ENCODE measurements at regions not wholly inside any gene's neighbourhood (a gene's known extent, or its start where the extent isn't known, plus 50 kb on each side); places are given as distances from the start of the nearest gene placed in this dataset.
A peak's percentile ranks its signal among the peaks of the same experiment; 100 is the strongest.
"Not testable (repeated sequence)": the region's sequence is repeated elsewhere in the genome, so short reads cannot be mapped to it uniquely, and the experiment has no call there.

DNA sequence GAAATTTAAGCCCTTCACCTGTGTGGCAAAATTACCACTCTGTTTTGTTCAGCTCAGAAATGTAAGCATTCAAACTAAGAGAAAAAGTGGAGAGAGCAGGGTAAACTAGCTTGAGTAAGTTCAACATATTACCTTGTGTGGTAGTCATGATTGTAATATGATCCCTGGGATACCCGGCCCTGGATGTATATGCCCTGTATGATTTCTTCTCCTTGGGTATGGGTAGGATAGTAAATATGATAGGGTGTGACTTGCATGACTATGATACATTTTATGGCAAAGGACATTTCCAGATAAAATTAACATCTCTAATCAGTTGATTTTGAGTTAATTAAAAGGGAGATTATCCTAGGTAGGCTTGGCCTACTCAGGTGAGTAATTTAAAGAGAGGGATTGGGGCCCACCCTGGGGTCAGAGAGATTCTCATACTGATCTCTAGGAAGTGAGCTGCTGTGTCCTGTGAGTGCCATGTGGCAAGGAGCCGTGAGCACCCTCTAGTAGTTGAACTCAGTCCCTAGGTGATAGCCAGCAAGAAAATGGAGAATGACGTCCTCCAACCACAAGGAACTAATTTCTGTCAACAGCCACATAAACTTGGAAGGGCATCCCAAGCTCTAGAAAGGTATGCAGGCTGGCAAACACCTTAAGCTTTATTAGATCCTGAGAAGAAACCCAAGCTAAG lies 62.2 kb upstream of the ANXA1 start:
- H3K27me3 ChIP-seq, result no peaks in the 10 kb centered on the region
- intact Hi-C loops (cut with DNase I; ENCODE audit: low total_unique reads), result no loop called here
- TF ChIP-seq, protein P1, sequence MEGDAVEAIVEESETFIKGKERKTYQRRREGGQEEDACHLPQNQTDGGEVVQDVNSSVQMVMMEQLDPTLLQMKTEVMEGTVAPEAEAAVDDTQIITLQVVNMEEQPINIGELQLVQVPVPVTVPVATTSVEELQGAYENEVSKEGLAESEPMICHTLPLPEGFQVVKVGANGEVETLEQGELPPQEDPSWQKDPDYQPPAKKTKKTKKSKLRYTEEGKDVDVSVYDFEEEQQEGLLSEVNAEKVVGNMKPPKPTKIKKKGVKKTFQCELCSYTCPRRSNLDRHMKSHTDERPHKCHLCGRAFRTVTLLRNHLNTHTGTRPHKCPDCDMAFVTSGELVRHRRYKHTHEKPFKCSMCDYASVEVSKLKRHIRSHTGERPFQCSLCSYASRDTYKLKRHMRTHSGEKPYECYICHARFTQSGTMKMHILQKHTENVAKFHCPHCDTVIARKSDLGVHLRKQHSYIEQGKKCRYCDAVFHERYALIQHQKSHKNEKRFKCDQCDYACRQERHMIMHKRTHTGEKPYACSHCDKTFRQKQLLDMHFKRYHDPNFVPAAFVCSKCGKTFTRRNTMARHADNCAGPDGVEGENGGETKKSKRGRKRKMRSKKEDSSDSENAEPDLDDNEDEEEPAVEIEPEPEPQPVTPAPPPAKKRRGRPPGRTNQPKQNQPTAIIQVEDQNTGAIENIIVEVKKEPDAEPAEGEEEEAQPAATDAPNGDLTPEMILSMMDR (IDR thresholded peaks at IDR 0.05), result no peak
- TF ChIP-seq POLR2A (IDR thresholded peaks at IDR 0.05), result no peak

DNA sequence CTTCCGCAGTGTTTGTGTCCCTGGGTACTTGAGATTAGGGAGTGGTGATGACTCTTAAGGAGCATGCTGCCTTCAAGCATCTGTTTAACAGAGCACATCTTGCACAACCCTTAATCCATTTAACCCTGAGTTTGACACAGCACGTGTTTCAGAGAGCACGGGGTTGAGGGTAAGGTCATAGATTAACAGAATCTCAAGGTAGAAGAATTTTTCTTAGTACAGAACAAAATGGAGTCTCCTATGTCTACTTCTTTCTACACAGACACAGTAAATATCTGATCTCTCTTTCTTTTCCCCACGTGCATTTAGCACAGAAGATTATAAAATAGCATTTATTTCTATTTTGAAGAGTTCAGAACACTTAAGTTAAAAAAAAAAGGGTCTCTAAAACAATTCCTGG lies 63.8 kb upstream of the ANXA1 start:
- H3K9me3 ChIP-seq, result not testable (repeated sequence)

More for the DNA sequence above, 62.2 kb upstream of the ANXA1 start:
- Histone ChIP-seq H3K27ac (no peak overlapping the region), H3K4me3 (no peak overlapping the region), H3K9me3 (peaks cover 0 to 2% of the 10 kb centered on the region in 2 donors), H3K4me1 (no peaks in the 10 kb centered on the region), H3K36me3 (no peaks in the 10 kb centered on the region)
- no peak for DNase-seq

DNA sequence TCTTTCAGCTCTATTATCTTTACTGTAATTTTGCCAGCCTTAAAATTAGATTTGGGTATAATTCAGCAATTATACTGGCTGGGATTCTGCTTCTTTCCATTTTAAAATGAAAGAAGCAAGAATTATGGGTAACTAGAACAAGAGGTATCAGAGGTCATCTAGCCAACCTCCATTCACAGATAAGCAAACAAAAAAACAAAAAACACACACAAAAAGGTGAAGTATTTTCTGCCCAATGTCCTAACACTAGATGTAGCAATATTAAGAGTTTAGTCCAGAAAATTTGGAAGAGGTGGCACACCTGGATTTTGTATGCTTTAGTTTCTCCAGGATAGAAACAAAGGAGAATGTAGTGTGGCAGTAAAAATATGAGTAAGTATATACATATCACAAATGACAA lies 68.1 kb upstream of the ANXA1 start:
- Histone ChIP-seq H3K36me3 (no peaks in the 10 kb centered on the region), H3K27ac (no peak overlapping the region), H3K9me3 (peaks cover 0 to 2% of the 10 kb centered on the region in 2 donors), H3K4me1 (no peaks in the 10 kb centered on the region), H3K27me3 (no peaks in the 10 kb centered on the region), H3K4me3 (no peak overlapping the region)
- TF ChIP-seq POLR2A (IDR thresholded peaks at IDR 0.05), result no peak
- TF ChIP-seq, protein P1 (IDR thresholded peaks at IDR 0.05), result no peak
- DNase-seq, result no peak
- intact Hi-C loops (cut with DNase I; ENCODE audit: low total_unique reads), result no loop called here

More for the DNA sequence above, 63.8 kb upstream of the ANXA1 start:
- H3K4me3 ChIP-seq; intact Hi-C loops (cut with DNase I; ENCODE audit: low total_unique reads); H3K4me1 ChIP-seq; H3K27me3 ChIP-seq; H3K27ac ChIP-seq; DNase-seq; H3K36me3 ChIP-seq: not testable (repeated sequence)

DNA sequence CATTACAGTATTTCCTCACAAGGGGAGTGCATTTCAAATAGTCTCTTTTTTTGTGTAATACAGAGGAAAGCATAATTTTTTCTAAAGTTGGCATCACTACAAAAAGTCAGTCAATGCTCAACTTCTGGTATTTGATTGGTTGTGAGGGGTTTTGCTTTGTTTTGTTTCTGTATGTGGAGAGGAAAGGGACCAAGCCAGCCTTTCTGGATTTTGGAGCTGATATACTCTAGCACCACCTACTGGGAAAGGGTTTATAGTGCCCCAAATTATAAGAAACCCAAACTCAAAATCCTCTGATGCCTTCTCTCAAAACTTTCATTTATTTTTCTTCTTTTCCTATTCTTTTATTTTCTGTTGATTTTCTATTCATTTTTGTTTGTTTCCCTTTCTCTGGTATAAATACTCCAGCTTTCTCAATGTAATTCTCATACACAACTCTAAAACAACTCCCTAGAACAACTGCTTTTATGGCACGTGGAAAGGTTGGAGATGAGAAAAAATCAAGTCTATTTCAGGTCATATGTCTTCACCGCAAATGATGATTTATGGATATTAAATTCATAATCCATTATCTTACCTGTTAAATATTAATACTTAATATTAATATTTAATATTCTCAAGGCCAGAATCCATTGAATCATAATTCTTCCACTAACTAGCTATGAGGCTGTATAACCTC lies 69.5 kb upstream of the ANXA1 start:
- no peaks in the 10 kb centered on the region for H3K27me3 ChIP-seq
- no peak for DNase-seq
- no peaks in the 10 kb centered on the region for H3K4me1 ChIP-seq
- intact Hi-C loops (cut with DNase I; ENCODE audit: low total_unique reads), result no loop called here
- TF ChIP-seq, protein P1 (IDR thresholded peaks at IDR 0.05), result peak; percentile 69 to 83 (median 78)
- TF ChIP-seq POLR2A (IDR thresholded peaks at IDR 0.05), result no peak
- H3K36me3 ChIP-seq, result no peaks in the 10 kb centered on the region
- H3K27ac ChIP-seq, result no peak overlapping the region
- H3K9me3 ChIP-seq, result peaks cover 0 to 2% of the 10 kb centered on the region in 2 donors
- H3K4me3 ChIP-seq, result no peak overlapping the region

DNA sequence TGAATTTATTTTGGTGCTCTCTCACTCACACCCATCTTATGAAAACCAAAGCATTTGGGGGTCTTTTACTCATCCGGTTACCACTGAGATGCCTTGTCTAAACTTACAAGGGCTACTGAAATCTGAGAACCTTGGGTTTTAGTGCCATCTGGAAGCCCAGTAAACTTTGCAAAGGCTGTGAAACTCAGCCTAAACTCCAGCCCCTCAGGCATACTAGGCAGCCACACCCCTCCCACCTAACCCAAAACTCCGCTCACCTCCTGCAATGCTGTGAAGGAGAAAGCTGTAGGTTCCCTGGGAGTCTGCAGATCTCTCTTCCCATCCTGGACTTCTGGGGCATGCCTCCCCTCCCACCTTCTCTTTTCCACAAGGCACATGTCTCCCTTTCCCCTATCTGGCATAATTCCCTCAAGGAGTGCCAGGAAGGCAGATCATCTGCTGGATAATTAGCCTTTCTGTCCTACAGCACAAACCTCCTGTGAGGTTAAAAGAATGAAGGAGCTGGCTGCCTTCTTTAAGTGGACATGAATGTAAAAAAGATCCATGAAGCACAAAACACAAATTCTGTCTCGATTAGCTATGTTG lies 71.5 kb upstream of the ANXA1 start:
- H3K4me3 ChIP-seq, result no peak overlapping the region
- intact Hi-C loops (cut with DNase I; ENCODE audit: low total_unique reads), result no loop called here
- TF ChIP-seq POLR2A (IDR thresholded peaks at IDR 0.05), result no peak
- TF ChIP-seq, protein P1 (IDR thresholded peaks at IDR 0.05), result no peak
- no peak for DNase-seq
- peaks cover 0 to 2% of the 10 kb centered on the region in 2 donors for H3K36me3 ChIP-seq
- peak overlapping the region in 1 of 2 donors; percentile 3 for H3K27ac ChIP-seq
- H3K27me3 ChIP-seq, result no peaks in the 10 kb centered on the region
- H3K4me1 ChIP-seq, result no peaks in the 10 kb centered on the region
- no peaks in the 10 kb centered on the region for H3K9me3 ChIP-seq
